ENCODE measurements at regions not wholly inside any gene's neighbourhood (a gene's known extent, or its start where the extent isn't known, plus 50 kb on each side); places are given as distances from the start of the nearest gene placed in this dataset.

- TF ChIP-seq ZBTB21 (tag by site-specific recombination; IDR thresholded peaks at IDR 0.05) (no peak), ZNF501 (tag by site-specific recombination; IDR thresholded peaks at IDR 0.05) (no peak), ZIC2 (tag by site-specific recombination; IDR thresholded peaks at IDR 0.05) (no peak), ZNF548 (tag by site-specific recombination; IDR thresholded peaks at IDR 0.05) (no peak)
- TF ChIP-seq, protein P1, sequence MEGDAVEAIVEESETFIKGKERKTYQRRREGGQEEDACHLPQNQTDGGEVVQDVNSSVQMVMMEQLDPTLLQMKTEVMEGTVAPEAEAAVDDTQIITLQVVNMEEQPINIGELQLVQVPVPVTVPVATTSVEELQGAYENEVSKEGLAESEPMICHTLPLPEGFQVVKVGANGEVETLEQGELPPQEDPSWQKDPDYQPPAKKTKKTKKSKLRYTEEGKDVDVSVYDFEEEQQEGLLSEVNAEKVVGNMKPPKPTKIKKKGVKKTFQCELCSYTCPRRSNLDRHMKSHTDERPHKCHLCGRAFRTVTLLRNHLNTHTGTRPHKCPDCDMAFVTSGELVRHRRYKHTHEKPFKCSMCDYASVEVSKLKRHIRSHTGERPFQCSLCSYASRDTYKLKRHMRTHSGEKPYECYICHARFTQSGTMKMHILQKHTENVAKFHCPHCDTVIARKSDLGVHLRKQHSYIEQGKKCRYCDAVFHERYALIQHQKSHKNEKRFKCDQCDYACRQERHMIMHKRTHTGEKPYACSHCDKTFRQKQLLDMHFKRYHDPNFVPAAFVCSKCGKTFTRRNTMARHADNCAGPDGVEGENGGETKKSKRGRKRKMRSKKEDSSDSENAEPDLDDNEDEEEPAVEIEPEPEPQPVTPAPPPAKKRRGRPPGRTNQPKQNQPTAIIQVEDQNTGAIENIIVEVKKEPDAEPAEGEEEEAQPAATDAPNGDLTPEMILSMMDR (tag by site-specific recombination; IDR thresholded peaks at IDR 0.05), result no peak
- TF ChIP-seq, protein P2, sequence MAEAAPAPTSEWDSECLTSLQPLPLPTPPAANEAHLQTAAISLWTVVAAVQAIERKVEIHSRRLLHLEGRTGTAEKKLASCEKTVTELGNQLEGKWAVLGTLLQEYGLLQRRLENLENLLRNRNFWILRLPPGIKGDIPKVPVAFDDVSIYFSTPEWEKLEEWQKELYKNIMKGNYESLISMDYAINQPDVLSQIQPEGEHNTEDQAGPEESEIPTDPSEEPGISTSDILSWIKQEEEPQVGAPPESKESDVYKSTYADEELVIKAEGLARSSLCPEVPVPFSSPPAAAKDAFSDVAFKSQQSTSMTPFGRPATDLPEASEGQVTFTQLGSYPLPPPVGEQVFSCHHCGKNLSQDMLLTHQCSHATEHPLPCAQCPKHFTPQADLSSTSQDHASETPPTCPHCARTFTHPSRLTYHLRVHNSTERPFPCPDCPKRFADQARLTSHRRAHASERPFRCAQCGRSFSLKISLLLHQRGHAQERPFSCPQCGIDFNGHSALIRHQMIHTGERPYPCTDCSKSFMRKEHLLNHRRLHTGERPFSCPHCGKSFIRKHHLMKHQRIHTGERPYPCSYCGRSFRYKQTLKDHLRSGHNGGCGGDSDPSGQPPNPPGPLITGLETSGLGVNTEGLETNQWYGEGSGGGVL (tag by site-specific recombination; IDR thresholded peaks at IDR 0.05), result no peak
Observed at GRCh38 chr1:96075704-96076455, 645.7 kb upstream of the PTBP2 start.

Data from HEK293 (cell line).